ENCODE measurements at regions not wholly inside any gene's neighbourhood (a gene's known extent, or its start where the extent isn't known, plus 50 kb on each side); places are given as distances from the start of the nearest gene placed in this dataset.
A peak's percentile ranks its signal among the peaks of the same experiment; 100 is the strongest.

DNA sequence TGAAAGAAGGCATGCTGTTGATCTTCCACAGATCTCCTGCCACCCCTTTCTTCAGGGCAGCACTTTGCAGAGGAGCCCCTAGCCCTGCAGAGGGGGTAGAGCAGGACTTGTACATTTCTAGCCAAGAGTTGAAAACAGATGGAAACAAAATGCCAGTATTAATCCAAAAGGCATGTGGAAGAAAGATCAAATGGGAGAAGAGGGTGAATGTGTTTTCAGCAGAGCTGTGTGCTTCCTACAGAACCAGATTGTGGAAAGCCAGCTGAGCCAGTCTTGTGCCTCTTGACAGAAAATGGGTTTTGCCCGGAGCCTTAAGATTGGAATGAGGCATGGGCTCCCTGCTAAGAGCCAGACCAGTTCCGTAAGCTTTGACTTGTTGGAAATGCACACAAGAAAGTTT is 105.2 kb upstream of the TSPAN2 start:
- Histone ChIP-seq H3K27ac (replicated peaks) (no peak overlapping the region), H3K9me3 (replicated peaks) (no peaks in the 10 kb centered on the region), H3K4me1 (peaks cover 48% of the 10 kb centered on the region), H3K4me3 (no peak overlapping the region), H3K36me3 (no peaks in the 10 kb centered on the region), H3K27me3 (ENCODE audit: low read depth) (no peaks in the 10 kb centered on the region)
- TF ChIP-seq, protein P1, sequence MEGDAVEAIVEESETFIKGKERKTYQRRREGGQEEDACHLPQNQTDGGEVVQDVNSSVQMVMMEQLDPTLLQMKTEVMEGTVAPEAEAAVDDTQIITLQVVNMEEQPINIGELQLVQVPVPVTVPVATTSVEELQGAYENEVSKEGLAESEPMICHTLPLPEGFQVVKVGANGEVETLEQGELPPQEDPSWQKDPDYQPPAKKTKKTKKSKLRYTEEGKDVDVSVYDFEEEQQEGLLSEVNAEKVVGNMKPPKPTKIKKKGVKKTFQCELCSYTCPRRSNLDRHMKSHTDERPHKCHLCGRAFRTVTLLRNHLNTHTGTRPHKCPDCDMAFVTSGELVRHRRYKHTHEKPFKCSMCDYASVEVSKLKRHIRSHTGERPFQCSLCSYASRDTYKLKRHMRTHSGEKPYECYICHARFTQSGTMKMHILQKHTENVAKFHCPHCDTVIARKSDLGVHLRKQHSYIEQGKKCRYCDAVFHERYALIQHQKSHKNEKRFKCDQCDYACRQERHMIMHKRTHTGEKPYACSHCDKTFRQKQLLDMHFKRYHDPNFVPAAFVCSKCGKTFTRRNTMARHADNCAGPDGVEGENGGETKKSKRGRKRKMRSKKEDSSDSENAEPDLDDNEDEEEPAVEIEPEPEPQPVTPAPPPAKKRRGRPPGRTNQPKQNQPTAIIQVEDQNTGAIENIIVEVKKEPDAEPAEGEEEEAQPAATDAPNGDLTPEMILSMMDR (IDR thresholded peaks at IDR 0.05; ENCODE audit: borderline replicate concordance), result no peak
- intact Hi-C loops (cut with micrococcal nuclease), result no loop called here
- no peak for DNase-seq

DNA sequence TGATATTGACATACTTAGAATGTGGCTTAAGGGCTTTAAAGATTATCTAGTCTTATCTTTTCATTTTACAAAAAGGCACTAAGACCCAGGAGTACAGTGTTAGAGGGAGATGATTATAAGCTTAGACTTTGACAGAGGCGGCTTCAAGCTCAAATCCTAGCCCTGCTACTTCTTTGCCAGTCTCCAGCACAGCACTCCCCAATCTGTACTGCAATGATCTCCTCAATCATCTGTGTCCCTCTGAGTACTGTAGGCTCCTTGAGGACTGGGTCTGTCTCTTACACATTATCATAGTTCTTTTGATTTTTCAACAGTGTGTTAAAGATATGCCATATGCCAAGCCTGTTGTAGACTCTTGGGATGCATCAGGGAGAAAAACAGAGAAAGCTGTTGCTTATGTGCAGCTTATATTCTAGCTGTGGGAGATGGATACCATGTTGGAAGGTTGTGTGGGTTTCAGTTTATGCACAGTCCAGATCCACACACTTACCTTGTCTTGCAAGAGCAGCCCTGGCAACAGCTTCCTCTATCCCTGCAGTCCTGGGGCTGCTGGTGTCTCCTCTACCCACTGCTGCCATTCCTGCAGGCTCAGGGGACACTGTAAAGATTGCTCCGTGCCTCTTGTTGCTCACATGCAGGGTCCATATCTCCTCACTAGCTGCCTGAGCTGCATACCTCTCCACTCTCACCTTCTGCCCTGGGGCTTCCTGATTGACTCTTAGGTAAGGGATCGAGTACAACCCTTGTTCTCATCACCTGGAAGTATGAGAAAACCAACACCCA is 103.9 kb upstream of the TSPAN2 start:
- Histone ChIP-seq H3K27me3 (ENCODE audit: low read depth) (no peaks in the 10 kb centered on the region), H3K4me1 (peaks cover 37% of the 10 kb centered on the region), H3K9me3 (replicated peaks) (no peaks in the 10 kb centered on the region), H3K36me3 (no peaks in the 10 kb centered on the region), H3K27ac (replicated peaks) (no peak overlapping the region), H3K4me3 (no peak overlapping the region)
- intact Hi-C loops (cut with micrococcal nuclease), result no loop called here
- TF ChIP-seq, protein P1 (IDR thresholded peaks at IDR 0.05; ENCODE audit: borderline replicate concordance), result no peak
- DNase-seq, result no peak

DNA sequence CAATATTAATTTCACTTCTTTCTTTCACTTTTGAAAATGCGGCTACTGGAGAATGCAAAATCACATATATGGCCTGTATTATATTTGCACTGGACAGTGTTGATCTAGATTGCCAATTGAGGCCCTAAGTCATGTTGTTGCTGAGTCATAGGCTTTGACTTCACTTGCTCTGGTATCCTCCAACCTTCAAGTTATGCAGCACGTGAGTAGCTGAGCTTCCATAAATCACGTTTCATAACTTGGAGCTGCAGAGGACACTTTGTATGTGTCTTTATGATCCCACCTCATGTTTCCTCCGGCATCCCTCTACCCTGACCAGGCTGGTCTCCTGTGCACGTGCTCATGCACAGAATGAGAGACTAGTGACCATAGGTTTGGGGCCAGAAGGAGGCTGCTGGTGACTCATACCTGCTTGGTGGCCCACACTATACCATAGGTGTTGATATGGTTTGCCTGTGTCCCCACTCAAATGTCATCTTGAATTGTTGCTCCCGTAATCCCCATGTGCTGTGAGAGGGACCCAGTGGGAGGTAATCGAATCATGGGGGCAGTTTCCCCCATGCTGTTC is 103.0 kb upstream of the TSPAN2 start:
- no peaks in the 10 kb centered on the region for H3K9me3 ChIP-seq (replicated peaks)
- H3K27ac ChIP-seq (replicated peaks), result no peak overlapping the region
- H3K4me3 ChIP-seq, result no peak overlapping the region
- H3K27me3 ChIP-seq (ENCODE audit: low read depth), result no peaks in the 10 kb centered on the region
- intact Hi-C loops (cut with micrococcal nuclease), result no loop called here
- H3K4me1 ChIP-seq, result peaks cover 28% of the 10 kb centered on the region
- TF ChIP-seq, protein P1 (IDR thresholded peaks at IDR 0.05; ENCODE audit: borderline replicate concordance), result no peak
- no peak for DNase-seq
- no peaks in the 10 kb centered on the region for H3K36me3 ChIP-seq

DNA sequence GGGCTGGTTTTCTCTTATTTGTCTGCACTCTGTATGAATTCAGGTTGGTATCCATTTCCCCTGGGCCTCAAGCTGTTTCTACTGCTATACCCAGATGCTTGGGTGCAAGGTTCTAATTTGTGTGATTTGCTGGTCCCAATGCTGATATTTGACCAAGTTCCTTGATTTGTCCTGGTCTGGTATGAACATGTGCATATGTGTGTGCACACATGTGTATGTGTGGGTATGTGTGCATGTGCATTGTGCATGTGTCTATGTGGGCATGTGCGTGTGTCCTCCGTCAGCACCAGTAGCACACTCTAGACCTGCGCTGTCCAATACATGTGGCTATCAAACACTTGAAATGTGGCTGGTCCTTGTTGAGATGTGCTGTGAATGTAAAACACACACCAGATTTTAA is 102.4 kb upstream of the TSPAN2 start:
- TF ChIP-seq, protein P1 (IDR thresholded peaks at IDR 0.05; ENCODE audit: borderline replicate concordance), result no peak
- Histone ChIP-seq H3K4me3 (no peak overlapping the region), H3K9me3 (replicated peaks) (no peaks in the 10 kb centered on the region), H3K27ac (replicated peaks) (no peak overlapping the region), H3K36me3 (no peaks in the 10 kb centered on the region), H3K27me3 (ENCODE audit: low read depth) (no peaks in the 10 kb centered on the region), H3K4me1 (peaks cover 30% of the 10 kb centered on the region)
- DNase-seq, result no peak
- intact Hi-C loops (cut with micrococcal nuclease), result no loop called here

DNA sequence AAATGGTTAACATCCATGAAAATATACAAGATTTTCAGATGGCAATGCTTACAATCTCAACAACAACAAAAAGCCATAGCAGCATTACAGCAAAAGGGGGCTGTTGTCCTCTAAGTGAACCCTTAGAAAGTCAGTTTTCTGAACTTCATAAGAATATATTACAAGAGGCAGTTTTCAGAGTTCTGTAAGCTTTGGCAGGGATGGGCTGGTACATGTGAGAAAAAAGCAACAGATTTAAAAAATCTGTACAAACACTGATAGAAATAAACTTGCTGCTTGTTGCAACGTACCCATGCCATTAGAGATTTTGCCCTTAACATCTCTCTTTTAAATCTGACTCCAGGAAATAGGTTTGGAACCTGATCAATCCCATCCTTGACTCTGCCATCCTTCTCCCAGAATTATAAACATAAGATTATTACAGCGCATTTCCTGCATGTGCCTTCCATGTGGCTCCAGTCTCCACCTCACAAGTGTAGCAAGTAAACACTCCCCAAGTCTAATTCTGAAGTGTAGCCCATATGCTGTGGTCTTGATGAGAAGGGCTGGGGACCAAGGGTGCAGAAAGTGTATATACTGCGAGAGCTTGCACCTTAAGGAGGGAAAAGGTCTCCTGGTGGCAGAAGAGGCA is 101.4 kb upstream of the TSPAN2 start:
- TF ChIP-seq, protein P1 (IDR thresholded peaks at IDR 0.05; ENCODE audit: borderline replicate concordance), result no peak
- no peaks in the 10 kb centered on the region for H3K9me3 ChIP-seq (replicated peaks)
- H3K4me3 ChIP-seq, result no peak overlapping the region
- peaks cover 40% of the 10 kb centered on the region for H3K4me1 ChIP-seq
- peak overlapping the region; percentile 65 for H3K27ac ChIP-seq (replicated peaks)
- no peaks in the 10 kb centered on the region for H3K27me3 ChIP-seq (ENCODE audit: low read depth)
- no peak for DNase-seq
- H3K36me3 ChIP-seq, result no peaks in the 10 kb centered on the region
- intact Hi-C loops (cut with micrococcal nuclease), result no loop called here

Data from left ventricle myocardium inferior (tissue), 1 donor.